ENCODE measurements at regions not wholly inside any gene's neighbourhood (a gene's known extent, or its start where the extent isn't known, plus 50 kb on each side); places are given as distances from the start of the nearest gene placed in this dataset.

DNA sequence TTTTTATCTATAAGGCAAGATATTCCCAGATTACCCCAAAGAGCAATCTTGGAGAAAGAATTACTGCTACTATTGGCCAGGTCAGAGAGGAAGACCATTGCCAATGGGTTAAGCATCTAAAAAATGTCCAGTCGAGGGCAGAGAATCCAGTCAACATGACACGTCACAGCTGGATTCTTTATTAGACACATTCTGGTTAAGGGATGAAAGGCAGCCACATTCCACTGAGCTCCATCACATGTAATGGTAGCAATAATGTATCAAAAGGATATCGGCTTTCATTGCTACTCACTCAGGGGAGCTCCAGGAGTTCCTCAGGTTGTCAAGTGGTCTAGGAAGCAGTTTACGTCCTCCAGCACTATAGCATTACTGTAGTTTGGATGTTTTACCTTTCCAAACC, 421.1 kb downstream of the PLOD2 start:
- TF ChIP-seq, protein P1, sequence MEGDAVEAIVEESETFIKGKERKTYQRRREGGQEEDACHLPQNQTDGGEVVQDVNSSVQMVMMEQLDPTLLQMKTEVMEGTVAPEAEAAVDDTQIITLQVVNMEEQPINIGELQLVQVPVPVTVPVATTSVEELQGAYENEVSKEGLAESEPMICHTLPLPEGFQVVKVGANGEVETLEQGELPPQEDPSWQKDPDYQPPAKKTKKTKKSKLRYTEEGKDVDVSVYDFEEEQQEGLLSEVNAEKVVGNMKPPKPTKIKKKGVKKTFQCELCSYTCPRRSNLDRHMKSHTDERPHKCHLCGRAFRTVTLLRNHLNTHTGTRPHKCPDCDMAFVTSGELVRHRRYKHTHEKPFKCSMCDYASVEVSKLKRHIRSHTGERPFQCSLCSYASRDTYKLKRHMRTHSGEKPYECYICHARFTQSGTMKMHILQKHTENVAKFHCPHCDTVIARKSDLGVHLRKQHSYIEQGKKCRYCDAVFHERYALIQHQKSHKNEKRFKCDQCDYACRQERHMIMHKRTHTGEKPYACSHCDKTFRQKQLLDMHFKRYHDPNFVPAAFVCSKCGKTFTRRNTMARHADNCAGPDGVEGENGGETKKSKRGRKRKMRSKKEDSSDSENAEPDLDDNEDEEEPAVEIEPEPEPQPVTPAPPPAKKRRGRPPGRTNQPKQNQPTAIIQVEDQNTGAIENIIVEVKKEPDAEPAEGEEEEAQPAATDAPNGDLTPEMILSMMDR (IDR thresholded peaks at IDR 0.05; ENCODE audit: insufficient read depth, low read depth, low read length): no peak
- TF ChIP-seq EZH2 (IDR thresholded peaks at IDR 0.05; ENCODE audit: insufficient read depth, low read length): no peak

Data from astrocyte (in vitro differentiated cells and primary cell).